Loucy (cell line): ENCODE measurements at regions not wholly inside any gene's neighbourhood (a gene's known extent, or its start where the extent isn't known, plus 50 kb on each side); places are given as distances from the start of the nearest gene placed in this dataset.

Source experiments
- H2AFZ ChIP-seq: fragments of 200-600 bp; sonication (generic); 2 replicates; pipeline ENCODE4 v1.6.0; 2016; ENCODE audit warnings: antibody characterized with exemption, mild to moderate bottlenecking, low read length, moderate library complexity
- H3F3A ChIP-seq: fragments of 200-600 bp; 2 replicates; pipeline ENCODE4 v1.6.0; 2016; ENCODE audit warnings: antibody characterized with exemption, low read depth, mild to moderate bottlenecking
- H3K27me3 ChIP-seq: fragments of 200-600 bp; sonication (generic); 2 replicates; pipeline ENCODE4 v1.6.1; 2014; ENCODE audit warnings: low read length, mild to moderate bottlenecking; ENCODE audit not compliant: insufficient read depth, poor library complexity, severe bottlenecking
- H3K36me3 ChIP-seq: fragments of 200-600 bp; sonication (generic); 2 replicates; pipeline ENCODE4 v1.6.1; 2016; ENCODE audit warnings: low read length; ENCODE audit not compliant: insufficient read depth
- H3K4me1 ChIP-seq: fragments of 200-600 bp; sonication (generic); 2 replicates; pipeline ENCODE4 v1.5.1; 2014; ENCODE audit warnings: low read length, mild to moderate bottlenecking; ENCODE audit not compliant: insufficient read depth, poor library complexity, severe bottlenecking
- H3K4me2 ChIP-seq: fragments of 200-600 bp; sonication (generic); 2 replicates; pipeline ENCODE4 v1.6.0; 2014; ENCODE audit warnings: antibody characterized with exemption, low read length, low read depth, mild to moderate bottlenecking; ENCODE audit not compliant: poor library complexity, severe bottlenecking
- H3K4me3 ChIP-seq: fragments of 200-600 bp; sonication (generic); 2 replicates; pipeline ENCODE4 v1.5.1; 2014; ENCODE audit warnings: low read length, mild to moderate bottlenecking, mixed read lengths; ENCODE audit not compliant: poor library complexity, severe bottlenecking
- H3K79me2 ChIP-seq: fragments of 200-600 bp; sonication (generic); 2 replicates; pipeline ENCODE4 v1.6.1; 2014; ENCODE audit warnings: low read length; ENCODE audit not compliant: insufficient read depth
- H3K9ac ChIP-seq: fragments of 200-600 bp; sonication (generic); 2 replicates; pipeline ENCODE4 v1.6.0; 2014; ENCODE audit warnings: mild to moderate bottlenecking, low read depth, low read length, moderate library complexity; ENCODE audit not compliant: poor library complexity, severe bottlenecking
- H3K9me2 ChIP-seq: fragments of 200-600 bp; sonication (generic); replicated peaks from 2 replicates; pipeline ENCODE4 v1.6.1; 2016; ENCODE audit warnings: low read depth, low read length, mixed read lengths
- H3K9me3 ChIP-seq: fragments of 200-600 bp; sonication (generic); 2 replicates; pipeline ENCODE4 v1.6.1; 2014; ENCODE audit warnings: mild to moderate bottlenecking, antibody characterized with exemption, low read length, low read depth; ENCODE audit not compliant: insufficient read depth
- H4K20me1 ChIP-seq: fragments of 200-600 bp; sonication (generic); 2 replicates; pipeline ENCODE4 v1.6.0; 2014; ENCODE audit warnings: antibody characterized with exemption, low read length, mild to moderate bottlenecking; ENCODE audit not compliant: insufficient read depth, poor library complexity, severe bottlenecking
- CTCF ChIP-seq: fragments of 200-600 bp; sonication (generic); conservative IDR thresholded peaks from 2 replicates; pipeline ENCODE4 v1.5.1; 2014; ENCODE audit warnings: mild to moderate bottlenecking, antibody characterized with exemption, low read length
- EZH2phosphoT487 ChIP-seq: fragments of 200-600 bp; IDR thresholded peaks from 2 replicates; pipeline ENCODE4 v1.6.1; 2018; ENCODE audit warnings: antibody characterized with exemption, mild to moderate bottlenecking, moderate library complexity, borderline replicate concordance

DNA sequence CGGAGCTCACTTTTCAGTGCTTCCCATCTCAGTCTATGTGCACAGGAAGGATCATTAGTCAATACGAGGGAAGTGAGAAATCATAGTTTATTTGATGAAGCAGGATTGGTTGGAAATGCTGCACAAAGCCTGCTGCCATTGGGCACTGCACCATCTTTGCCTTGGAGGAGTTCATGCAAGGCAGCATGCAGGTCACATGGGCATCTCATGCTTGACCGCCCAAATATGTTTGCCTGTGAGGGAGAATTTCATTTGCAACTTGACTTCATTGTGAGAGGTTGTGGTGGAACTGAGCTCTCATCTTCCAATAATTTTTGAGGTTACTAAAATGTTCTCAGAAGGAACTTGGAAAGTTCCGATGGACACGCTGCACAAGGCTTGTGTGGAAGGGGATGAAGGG lies 83.9 kb upstream of the SYNDIG1 start:
- no peaks in the 10 kb centered on the region for H3K9me3 ChIP-seq
- H3K4me1 ChIP-seq, result peaks cover 19% of the 10 kb centered on the region
- no peak overlapping the region for H3K9ac ChIP-seq
- no peak overlapping the region for H2AFZ ChIP-seq
- no peaks in the 10 kb centered on the region for H3F3A ChIP-seq
- H4K20me1 ChIP-seq, result no peaks in the 10 kb centered on the region
- H3K79me2 ChIP-seq, result no peaks in the 10 kb centered on the region
- TF ChIP-seq CTCF (no peak), EZH2phosphoT487 (no peak)
- H3K9me2 ChIP-seq, result no peaks in the 10 kb centered on the region
- H3K27me3 ChIP-seq, result no peaks in the 10 kb centered on the region
- no peak overlapping the region for H3K4me2 ChIP-seq
- no peak overlapping the region for H3K4me3 ChIP-seq
- no peaks in the 10 kb centered on the region for H3K36me3 ChIP-seq

DNA sequence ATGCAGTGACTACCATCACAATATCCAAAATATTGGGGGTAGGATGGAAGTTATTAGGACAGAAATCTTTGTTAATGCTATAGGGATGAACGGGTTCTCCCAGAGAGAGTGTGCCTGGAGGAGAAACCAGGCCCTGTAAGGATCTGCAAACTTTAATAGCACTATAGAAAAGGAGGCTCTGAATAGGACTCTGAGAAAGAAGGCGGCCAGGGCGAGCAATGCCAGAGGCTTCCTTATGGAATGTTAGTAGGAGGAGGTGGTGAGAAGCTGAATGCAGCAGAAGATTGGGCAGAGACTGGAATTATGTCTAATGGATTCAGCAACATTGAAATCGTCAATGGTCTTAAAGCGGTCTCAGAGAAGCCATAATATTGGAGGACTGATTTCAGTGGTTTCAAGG lies 84.6 kb upstream of the SYNDIG1 start:
- H3K9me3 ChIP-seq, result no peaks in the 10 kb centered on the region
- no peak overlapping the region for H2AFZ ChIP-seq
- H3K27me3 ChIP-seq, result no peaks in the 10 kb centered on the region
- no peak overlapping the region for H3K9ac ChIP-seq
- TF ChIP-seq CTCF, result no peak
- no peak for TF ChIP-seq EZH2phosphoT487
- H3K4me2 ChIP-seq, result no peak overlapping the region
- H3K36me3 ChIP-seq, result no peaks in the 10 kb centered on the region
- H4K20me1 ChIP-seq, result no peaks in the 10 kb centered on the region
- H3K4me1 ChIP-seq, result peaks cover 13% of the 10 kb centered on the region
- H3K9me2 ChIP-seq, result no peaks in the 10 kb centered on the region
- H3F3A ChIP-seq, result no peaks in the 10 kb centered on the region
- H3K4me3 ChIP-seq, result no peak overlapping the region
- no peaks in the 10 kb centered on the region for H3K79me2 ChIP-seq

DNA sequence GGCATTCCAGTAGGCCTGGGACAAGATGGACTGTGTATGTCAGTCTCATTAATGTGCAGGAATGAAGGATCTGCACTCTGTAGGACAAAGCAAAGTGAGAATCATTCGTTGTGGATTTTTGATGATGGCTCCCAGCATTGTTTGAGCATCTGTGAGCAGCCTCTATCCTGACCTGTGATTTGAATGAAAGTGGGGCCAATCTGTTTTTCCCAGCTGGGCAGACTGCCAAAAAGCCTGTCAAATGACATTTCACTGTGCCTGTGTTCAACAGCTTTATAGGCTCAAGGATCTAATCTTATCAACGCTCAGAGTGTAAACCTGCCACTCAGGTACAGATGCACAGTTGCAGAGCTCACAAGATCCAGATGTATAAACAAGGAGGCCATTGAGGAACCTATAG lies 86.7 kb upstream of the SYNDIG1 start:
- no peak overlapping the region for H3K4me3 ChIP-seq
- no peaks in the 10 kb centered on the region for H3K36me3 ChIP-seq
- no peaks in the 10 kb centered on the region for H3F3A ChIP-seq
- TF ChIP-seq CTCF, result no peak
- TF ChIP-seq EZH2phosphoT487, result no peak
- no peak overlapping the region for H3K4me2 ChIP-seq
- no peak overlapping the region for H2AFZ ChIP-seq
- H3K9me2 ChIP-seq, result no peaks in the 10 kb centered on the region
- H3K4me1 ChIP-seq, result no peaks in the 10 kb centered on the region
- H4K20me1 ChIP-seq, result no peaks in the 10 kb centered on the region
- H3K9me3 ChIP-seq, result no peaks in the 10 kb centered on the region
- no peak overlapping the region for H3K9ac ChIP-seq
- no peaks in the 10 kb centered on the region for H3K79me2 ChIP-seq
- no peaks in the 10 kb centered on the region for H3K27me3 ChIP-seq
